ENCODE measurements at regions not wholly inside any gene's neighbourhood (a gene's known extent, or its start where the extent isn't known, plus 50 kb on each side); places are given as distances from the start of the nearest gene placed in this dataset.

DNA sequence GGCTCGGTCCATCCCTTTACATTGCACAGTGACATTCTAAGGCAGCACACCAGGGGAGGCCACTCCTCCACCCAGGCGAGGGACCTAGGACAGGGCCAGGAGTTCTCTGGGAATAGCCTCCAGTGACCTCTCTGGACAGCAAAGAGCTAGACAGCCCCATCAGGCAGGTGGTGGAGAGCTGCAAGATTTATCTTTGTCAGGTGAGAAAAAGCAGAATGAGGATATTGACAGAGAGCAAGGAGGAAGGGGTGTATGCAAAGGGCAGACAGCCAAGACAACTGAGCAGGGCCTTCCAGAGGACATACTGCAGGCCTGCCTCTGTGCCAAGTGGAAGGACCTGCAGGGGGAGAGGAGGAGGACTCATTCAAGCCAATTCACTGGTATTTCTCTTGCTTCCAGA, 112.4 kb upstream of the MAX start:
- Histone ChIP-seq H3K27ac (no peak overlapping the region), H3K4me3 (no peak overlapping the region), H3K4me1 (peaks cover 21% of the 10 kb centered on the region), H3K27me3 (no peaks in the 10 kb centered on the region), H3K9me3 (peaks cover 4% of the 10 kb centered on the region), H4K20me1 (no peaks in the 10 kb centered on the region), H3K4me2 (no peak overlapping the region), H3K36me3 (no peaks in the 10 kb centered on the region), H3K9ac (no peak overlapping the region)
- TF ChIP-seq Cebpa-rat (IDR thresholded peaks at IDR 0.05) = no peak

DNA sequence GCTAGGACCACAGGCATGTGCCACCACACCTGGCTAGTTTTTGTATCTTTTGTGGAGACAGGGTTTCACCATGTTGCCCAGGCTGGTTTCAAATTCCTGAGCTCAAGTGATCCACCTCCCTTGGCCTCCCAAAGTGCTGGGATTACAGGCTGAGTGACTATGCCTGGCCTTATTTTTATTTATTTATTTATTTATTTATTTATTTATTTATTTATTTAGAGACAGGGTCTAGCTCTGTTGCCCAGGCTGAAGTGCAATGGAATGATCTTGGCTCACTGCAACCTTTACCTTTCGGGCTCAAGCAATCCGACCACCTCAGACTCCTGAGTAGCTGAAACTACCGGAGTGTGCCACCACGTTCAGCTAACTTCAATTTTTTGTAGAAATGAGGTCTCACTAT, 117.0 kb upstream of the MAX start:
- Histone ChIP-seq H3K27ac (no peak overlapping the region), H3K4me3 (no peak overlapping the region), H3K9ac (no peak overlapping the region), H3K9me3 (peaks cover 6% of the 10 kb centered on the region), H4K20me1 (no peaks in the 10 kb centered on the region), H3K27me3 (no peaks in the 10 kb centered on the region), H3K36me3 (no peaks in the 10 kb centered on the region), H3K4me2 (no peak overlapping the region), H3K4me1 (peaks cover 25% of the 10 kb centered on the region)
- TF ChIP-seq Cebpa-rat (IDR thresholded peaks at IDR 0.05) = no peak

DNA sequence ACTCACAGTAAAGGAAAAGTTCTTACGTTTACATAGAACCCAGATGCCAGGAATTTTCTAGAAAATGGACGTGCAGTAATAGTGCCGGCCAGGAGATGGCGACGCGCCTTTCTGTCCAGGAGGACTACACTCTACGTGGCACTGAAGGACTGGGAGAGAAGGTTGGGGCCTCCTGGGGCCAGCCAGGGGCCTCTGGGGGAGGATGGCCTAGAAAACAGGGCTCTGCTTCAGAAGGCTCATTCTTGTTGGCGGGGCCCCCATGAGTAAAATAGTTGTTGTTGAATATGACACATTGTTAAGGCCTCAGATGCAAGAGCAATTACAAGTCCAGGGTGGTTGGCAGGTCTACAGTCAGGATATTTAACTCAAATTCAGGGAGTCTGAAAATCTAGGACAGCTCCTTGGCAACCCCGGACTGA, 120.1 kb upstream of the MAX start:
- TF ChIP-seq Cebpa-rat (IDR thresholded peaks at IDR 0.05) = no peak
- Histone ChIP-seq H3K9ac (no peak overlapping the region), H3K9me3 (peaks cover 6% of the 10 kb centered on the region), H3K4me1 (peaks cover 56% of the 10 kb centered on the region), H3K27ac (0 out of 2 replicates have a peak overlapping the region, but pooled peaks have one; percentile 6), H4K20me1 (no peaks in the 10 kb centered on the region), H3K36me3 (no peaks in the 10 kb centered on the region), H3K4me2 (no peak overlapping the region), H3K4me3 (no peak overlapping the region), H3K27me3 (no peaks in the 10 kb centered on the region)

DNA sequence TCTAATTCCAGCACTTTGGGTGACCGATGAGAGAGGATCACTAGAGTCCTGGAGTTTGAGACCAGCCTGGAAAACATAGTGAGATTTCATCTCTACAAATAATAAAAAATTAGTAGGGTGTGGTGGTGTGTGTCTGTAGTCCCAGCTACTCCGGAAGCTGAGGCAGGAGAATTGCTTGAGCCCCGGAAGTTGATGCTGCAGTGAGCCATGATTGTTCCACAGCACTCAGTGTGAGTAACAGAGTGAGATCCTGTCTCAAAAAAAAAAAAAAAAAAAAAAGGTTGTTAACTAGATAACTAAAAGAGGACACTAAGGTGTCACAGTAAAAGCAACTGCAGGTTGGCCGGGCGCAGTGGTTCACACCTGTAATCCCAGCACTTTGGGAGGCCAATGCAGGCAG, 121.3 kb upstream of the MAX start:
- H3K27ac ChIP-seq = no peak overlapping the region; the same call in 1 of the 2 replicates
- H3K4me1 ChIP-seq = peaks cover 64% of the 10 kb centered on the region
- no peak for TF ChIP-seq Cebpa-rat (IDR thresholded peaks at IDR 0.05)
- H3K4me2 ChIP-seq = 0 out of 2 replicates have a peak overlapping the region, but pooled peaks have one; percentile 92
- no peak overlapping the region for H3K4me3 ChIP-seq
- no peaks in the 10 kb centered on the region for H3K27me3 ChIP-seq
- H4K20me1 ChIP-seq = no peaks in the 10 kb centered on the region
- no peak overlapping the region for H3K9ac ChIP-seq
- peaks cover 6% of the 10 kb centered on the region for H3K9me3 ChIP-seq
- no peaks in the 10 kb centered on the region for H3K36me3 ChIP-seq

DNA sequence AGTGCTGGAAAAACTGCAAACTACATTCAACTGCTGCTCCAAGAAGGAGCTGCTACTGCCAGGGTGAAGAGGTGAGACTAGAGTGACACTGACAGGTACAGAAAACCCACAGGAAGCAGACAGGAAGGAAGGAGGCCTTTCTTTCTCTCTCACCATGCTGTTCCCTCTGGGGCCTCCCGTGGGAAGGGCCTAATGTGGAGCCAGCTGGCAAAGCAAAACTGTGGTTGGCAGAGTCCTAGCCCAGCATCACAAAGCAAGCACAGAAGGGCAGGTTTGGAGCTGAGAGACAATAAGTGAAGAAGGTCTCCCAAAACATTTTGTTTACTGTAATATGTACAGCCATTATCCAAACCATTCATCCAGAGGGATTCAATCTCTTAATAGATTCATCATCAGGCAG, 122.5 kb upstream of the MAX start:
- Histone ChIP-seq H3K9ac (peak overlapping the region; percentile 60; the same call in 1 of the 2 replicates), H3K4me3 (no peak overlapping the region), H3K4me1 (peaks cover 76% of the 10 kb centered on the region), H4K20me1 (no peaks in the 10 kb centered on the region), H3K36me3 (no peaks in the 10 kb centered on the region), H3K27me3 (no peaks in the 10 kb centered on the region), H3K9me3 (peaks cover 2% of the 10 kb centered on the region), H3K4me2 (peak overlapping the region; percentile 92), H3K27ac (peak overlapping the region; percentile 74)
- no peak for TF ChIP-seq Cebpa-rat (IDR thresholded peaks at IDR 0.05)

DNA sequence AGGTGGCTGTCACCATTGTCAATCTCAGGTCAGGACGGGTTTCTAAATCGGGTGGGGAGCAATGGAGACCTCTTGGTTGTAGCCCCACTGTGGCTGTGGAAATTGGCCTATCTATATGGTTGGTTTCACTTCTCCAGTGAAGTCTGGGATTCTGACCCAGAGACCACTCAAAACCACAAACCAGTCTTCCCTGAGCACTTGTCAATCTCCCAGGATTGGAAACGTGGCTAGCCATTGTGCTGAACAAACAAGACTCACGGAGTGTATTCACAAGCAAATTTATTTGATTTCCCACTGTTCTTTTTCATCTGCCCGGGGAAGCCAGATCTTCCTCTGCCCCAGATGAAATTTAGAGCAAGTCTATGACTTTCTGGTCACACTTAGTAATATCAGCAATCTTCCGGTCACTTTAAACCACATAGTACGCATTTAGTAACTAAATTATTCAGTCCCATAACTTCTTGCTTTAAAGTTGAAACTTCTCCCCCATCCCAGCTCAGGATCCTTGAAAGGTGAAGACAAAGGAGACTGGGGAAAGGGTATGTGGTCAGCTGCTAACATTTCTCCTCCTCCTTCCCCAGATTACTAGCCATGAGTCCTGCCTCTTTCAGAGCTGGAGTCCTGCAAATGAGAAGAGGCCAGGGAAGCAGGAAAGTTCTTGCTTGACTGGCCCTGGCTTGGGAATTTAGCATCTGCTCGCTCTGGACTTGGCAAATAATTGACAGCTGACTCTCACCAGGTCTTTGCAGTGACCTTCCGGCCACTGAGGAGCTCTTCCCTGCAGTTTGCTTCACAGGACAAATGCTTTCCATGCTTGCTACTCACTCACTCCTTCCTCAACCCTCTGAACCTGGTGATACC, 123.2 kb upstream of the MAX start:
- Histone ChIP-seq H3K27ac (peak overlapping the region; percentile 74), H3K27me3 (no peaks in the 10 kb centered on the region), H3K9ac (peak overlapping the region; percentile 60; the same call in 1 of the 2 replicates), H3K9me3 (no peaks in the 10 kb centered on the region), H3K4me1 (peaks cover 83% of the 10 kb centered on the region), H3K4me2 (peak overlapping the region; percentile 92), H3K4me3 (no peak overlapping the region), H3K36me3 (no peaks in the 10 kb centered on the region), H4K20me1 (no peaks in the 10 kb centered on the region)
- no peak for TF ChIP-seq Cebpa-rat (IDR thresholded peaks at IDR 0.05)

DNA sequence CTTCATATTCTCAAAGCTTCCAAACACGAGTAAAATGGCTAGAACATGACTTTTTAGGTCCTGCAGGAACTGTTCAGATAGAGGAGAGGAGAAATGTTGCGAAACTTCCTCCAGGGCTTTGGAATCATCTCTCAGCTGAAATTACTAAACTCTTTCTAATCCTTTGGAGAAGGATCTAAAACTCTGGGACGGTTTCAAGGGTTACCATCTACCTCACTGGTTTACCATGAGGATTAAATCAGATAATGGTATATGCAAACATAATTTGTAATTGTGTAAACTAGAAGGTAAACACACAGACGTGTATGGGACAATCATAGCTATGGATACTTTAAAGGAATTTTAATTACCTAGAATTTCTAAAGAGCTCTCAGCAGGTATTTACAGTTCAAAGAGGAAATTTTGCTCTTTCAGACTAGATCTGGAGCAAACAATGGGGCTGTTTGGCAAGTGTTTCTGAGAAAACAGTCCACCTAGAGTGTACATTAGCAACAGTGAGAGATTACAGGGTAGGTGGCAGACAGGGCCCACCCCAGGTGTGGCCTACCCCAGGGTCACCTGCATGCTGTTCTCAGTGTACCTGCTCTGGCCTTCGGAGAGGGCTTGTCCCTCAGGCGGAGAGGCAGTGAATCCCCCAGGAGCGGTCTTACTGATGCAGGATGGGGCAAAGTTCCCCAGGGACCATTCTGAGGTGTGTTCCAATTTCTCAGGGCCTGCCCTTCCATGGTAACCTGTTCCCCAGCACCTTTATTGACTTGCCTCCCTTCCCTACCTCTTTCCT, 124.7 kb upstream of the MAX start:
- Histone ChIP-seq H3K4me2 (peak overlapping the region; percentile 92), H3K9ac (no peak overlapping the region), H3K4me1 (peaks cover 82% of the 10 kb centered on the region)

DNA sequence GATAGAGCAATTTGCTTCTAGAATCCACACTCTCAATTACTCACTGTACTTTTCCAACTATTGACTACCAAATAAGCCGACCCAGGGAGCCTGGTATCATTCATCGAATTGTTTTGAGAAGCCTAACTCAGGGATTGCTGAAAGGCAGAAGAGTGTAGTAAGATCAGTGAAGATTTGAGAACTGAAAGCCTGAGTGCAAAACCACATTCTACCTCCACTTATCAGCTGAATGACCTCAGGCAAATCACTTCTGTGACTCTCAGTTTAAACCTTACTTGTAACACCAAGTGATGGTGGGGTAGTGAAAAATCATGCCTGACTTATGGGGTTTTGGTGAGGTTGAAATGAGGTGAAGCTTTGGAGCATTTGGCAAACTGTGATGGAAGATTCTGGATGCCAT, 126.1 kb upstream of the MAX start:
- no peaks in the 10 kb centered on the region for H3K36me3 ChIP-seq
- H3K4me1 ChIP-seq = peaks cover 68% of the 10 kb centered on the region
- no peaks in the 10 kb centered on the region for H3K9me3 ChIP-seq
- H3K27me3 ChIP-seq = no peaks in the 10 kb centered on the region
- no peaks in the 10 kb centered on the region for H4K20me1 ChIP-seq
- H3K4me2 ChIP-seq = peak overlapping the region; percentile 87
- H3K4me3 ChIP-seq = no peak overlapping the region
- no peak for TF ChIP-seq Cebpa-rat (IDR thresholded peaks at IDR 0.05)
- no peak overlapping the region for H3K9ac ChIP-seq
- no peak overlapping the region for H3K27ac ChIP-seq

More for the DNA sequence above, 124.7 kb upstream of the MAX start:
- Histone ChIP-seq H3K27ac (peak overlapping the region; percentile 74), H3K4me3 (no peak overlapping the region), H3K27me3 (no peaks in the 10 kb centered on the region), H3K36me3 (no peaks in the 10 kb centered on the region), H3K9me3 (no peaks in the 10 kb centered on the region), H4K20me1 (no peaks in the 10 kb centered on the region)
- TF ChIP-seq Cebpa-rat (IDR thresholded peaks at IDR 0.05) = no peak; the same call in 1 of the 2 replicates

DNA sequence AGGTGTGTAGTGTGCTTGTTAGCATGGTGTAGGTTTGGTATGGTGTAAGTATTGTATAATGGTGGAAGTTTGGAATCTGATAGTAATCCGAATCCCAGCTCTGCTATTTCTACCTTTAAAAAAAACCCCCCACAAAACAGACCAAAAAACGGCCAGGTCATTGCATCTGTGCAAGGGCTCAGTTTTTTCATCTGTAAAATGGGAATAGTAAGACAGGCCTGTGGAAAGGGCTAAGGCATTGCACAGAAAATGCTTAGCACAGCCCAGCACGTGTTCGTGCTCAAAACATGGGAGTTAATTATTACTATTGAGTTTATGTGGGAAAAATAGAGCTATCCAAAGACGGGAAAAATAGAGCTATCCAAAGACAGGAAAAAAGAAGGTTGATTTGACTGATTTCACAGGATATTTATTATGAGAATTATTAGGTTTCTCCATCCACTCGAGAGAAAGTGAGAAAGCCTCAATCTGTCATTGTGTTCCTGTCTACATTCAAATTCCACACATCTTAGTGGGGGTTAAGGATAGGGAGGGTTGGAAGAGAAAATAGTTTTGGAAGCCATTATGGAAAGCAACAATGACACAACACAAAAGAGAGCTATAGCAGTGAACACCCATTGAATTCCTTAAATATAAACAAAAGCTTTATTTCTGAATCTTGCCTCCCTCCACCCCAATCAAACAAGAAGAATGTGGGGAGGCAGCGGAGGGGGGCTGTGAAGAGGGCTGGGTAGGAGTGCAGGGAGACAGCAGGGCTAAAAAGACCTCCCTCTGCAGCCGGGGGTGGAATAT, 126.8 kb upstream of the MAX start:
- Histone ChIP-seq H3K9me3 (no peaks in the 10 kb centered on the region), H3K9ac (peak overlapping the region; percentile 75), H3K36me3 (no peaks in the 10 kb centered on the region), H3K27me3 (no peaks in the 10 kb centered on the region), H3K4me1 (peaks cover 61% of the 10 kb centered on the region), H4K20me1 (no peaks in the 10 kb centered on the region), H3K27ac (peak overlapping the region; percentile 81), H3K4me2 (peak overlapping the region; percentile 87), H3K4me3 (peak overlapping the region; percentile 51)
- no peak for TF ChIP-seq Cebpa-rat (IDR thresholded peaks at IDR 0.05)

All from BLaER1 (cell line).